Thyroid gland (tissue), 4 donors: ENCODE measurements at regions not wholly inside any gene's neighbourhood (a gene's known extent, or its start where the extent isn't known, plus 50 kb on each side); places are given as distances from the start of the nearest gene placed in this dataset.
"Not testable (repeated sequence)": the region's sequence is repeated elsewhere in the genome, so short reads cannot be mapped to it uniquely, and the experiment has no call there.

Source experiments
- CTCF ChIP-seq, 6 experiments: fragments of 200-600 bp in 3 of 6; fragments of 450-650 bp in 3 of 6; sonication (generic) in 3 of 6; IDR thresholded peaks; one replicate each; pipeline ENCODE4 v1.5.1; 2016 to 2019; ENCODE audit warnings: antibody characterized with exemption in 6 of 6, mild to moderate bottlenecking in 2 of 6, inconsistent platforms in 1 of 6, moderate library complexity in 1 of 6
- POLR2A ChIP-seq, 2 donors: fragments of 450-650 bp; IDR thresholded peaks; one replicate each; pipeline ENCODE4 v1.6.1; 2017; ENCODE audit warnings: antibody characterized with exemption in 2 of 2, mild to moderate bottlenecking in 2 of 2, moderate library complexity in 1 of 2

- TF ChIP-seq CTCF, POLR2A (IDR thresholded peaks at IDR 0.05): not testable (repeated sequence)
Observed at GRCh38 chr6:90456997-90457866, 129.6 kb downstream of the MAP3K7 start.
